ENCODE measurements at regions not wholly inside any gene's neighbourhood (a gene's known extent, or its start where the extent isn't known, plus 50 kb on each side); places are given as distances from the start of the nearest gene placed in this dataset.

DNA sequence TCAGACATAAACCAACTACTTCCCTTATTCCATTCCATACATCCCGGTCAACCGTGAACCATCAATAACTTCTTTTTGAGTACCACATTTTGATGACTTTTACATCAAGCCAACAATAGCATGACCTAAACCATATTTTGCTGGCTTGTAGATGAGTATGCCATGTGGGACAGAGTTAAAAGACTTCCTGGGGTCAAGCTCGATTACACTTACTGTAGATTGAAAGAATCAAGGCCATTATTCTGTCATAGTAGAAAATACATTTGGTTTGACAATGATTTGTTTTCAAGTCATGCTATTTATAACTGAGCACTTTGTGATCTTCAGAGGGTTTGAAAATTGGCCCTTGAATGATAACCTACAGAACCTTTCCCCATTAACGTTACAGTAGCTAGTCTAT, 1086.9 kb upstream of the PCDH20 start:
- ChIA-PET POLR2A (no interaction called here), CTCF (interaction anchor here (1.4 to 1.8 kb wide), 2 partner anchors 9 to 17 kb away, joined by 3 to 9 read pairs; no protein-coding TSS in a partner anchor)
- TF ChIP-seq, protein P1, sequence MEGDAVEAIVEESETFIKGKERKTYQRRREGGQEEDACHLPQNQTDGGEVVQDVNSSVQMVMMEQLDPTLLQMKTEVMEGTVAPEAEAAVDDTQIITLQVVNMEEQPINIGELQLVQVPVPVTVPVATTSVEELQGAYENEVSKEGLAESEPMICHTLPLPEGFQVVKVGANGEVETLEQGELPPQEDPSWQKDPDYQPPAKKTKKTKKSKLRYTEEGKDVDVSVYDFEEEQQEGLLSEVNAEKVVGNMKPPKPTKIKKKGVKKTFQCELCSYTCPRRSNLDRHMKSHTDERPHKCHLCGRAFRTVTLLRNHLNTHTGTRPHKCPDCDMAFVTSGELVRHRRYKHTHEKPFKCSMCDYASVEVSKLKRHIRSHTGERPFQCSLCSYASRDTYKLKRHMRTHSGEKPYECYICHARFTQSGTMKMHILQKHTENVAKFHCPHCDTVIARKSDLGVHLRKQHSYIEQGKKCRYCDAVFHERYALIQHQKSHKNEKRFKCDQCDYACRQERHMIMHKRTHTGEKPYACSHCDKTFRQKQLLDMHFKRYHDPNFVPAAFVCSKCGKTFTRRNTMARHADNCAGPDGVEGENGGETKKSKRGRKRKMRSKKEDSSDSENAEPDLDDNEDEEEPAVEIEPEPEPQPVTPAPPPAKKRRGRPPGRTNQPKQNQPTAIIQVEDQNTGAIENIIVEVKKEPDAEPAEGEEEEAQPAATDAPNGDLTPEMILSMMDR (IDR thresholded peaks at IDR 0.05; ENCODE audit: control extremely low read depth, extremely low read depth, low read depth, missing control alignments): no peak
- DNase-seq (ENCODE audit: extremely low spot score): no peak

DNA sequence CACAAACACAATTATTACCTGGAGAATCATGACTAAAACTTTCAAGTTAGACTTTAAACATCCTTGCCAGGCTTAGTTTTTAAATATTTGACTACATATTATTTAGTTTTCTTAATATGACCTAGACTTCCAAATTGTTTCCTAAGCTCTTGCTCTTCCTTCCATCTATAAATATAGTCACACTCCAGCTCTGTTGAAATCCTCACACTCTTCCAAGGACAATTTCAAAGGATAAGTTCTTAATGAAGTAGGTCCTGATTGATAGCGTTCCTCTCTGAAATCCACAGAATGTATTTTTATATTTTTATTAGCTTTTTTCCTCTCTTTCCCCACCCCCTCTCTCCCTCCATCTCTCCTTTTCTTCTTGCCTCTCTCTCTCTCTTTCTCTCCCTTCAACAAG, 1074.1 kb upstream of the PCDH20 start:
- DNase-seq (ENCODE audit: extremely low spot score): no peak
- POLR2A ChIA-PET: no interaction called here
- TF ChIP-seq, protein P1 (IDR thresholded peaks at IDR 0.05; ENCODE audit: control extremely low read depth, extremely low read depth, low read depth, missing control alignments): no peak
- CTCF ChIA-PET: interaction anchor here (1.5 kb wide), 1 partner anchor 15 kb away, joined by 4 read pairs; no protein-coding TSS in a partner anchor

DNA sequence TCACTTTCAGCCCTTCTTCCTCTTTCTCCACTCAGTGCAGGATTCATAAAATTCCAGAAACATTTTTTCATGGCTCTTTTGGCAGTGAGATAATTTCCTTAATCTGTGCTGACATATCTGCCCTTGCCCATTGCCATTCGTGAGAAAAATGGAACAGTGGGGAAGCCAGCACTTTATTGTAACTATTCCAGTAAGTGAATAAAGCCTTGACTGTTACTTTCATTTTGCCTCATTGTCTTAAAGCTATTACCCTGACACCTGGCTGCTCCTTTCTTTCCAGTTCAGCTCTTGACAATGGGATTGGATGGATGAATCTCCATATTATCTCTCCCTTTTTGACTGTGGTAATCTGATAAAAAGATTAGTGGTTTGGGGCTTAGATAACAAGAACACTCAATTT, 1068.1 kb upstream of the PCDH20 start:
- DNase-seq (ENCODE audit: extremely low spot score): no peak
- ChIA-PET POLR2A (no interaction called here), CTCF (no interaction called here)
- TF ChIP-seq, protein P1 (IDR thresholded peaks at IDR 0.05; ENCODE audit: control extremely low read depth, extremely low read depth, low read depth, missing control alignments): no peak

DNA sequence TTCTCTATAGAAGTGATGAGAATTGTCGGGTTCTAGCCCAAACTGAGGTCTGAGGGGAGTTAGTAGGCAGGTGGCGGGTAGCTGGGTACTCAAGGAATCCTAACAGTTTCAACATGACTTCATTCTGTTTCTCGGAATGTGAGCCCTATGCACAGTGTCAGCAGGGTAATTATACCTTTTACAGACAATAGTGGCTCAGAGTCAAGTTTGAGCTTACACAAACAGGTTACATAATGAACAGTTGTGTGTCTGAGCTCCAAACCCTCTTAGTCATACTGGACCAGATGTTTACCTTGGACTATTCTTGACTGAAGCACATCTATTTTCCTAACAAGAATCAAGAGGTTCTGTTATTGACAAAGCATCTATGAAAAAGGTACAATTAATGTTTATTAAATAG, 1066.7 kb upstream of the PCDH20 start:
- DNase-seq (ENCODE audit: extremely low spot score): no peak
- ChIA-PET POLR2A (no interaction called here), CTCF (interaction anchor here (0.7 to 1.8 kb wide), 2 partner anchors 11 to 30 kb away, joined by 3 to 7 read pairs; no protein-coding TSS in a partner anchor)
- TF ChIP-seq, protein P1 (IDR thresholded peaks at IDR 0.05; ENCODE audit: control extremely low read depth, extremely low read depth, low read depth, missing control alignments): no peak

DNA sequence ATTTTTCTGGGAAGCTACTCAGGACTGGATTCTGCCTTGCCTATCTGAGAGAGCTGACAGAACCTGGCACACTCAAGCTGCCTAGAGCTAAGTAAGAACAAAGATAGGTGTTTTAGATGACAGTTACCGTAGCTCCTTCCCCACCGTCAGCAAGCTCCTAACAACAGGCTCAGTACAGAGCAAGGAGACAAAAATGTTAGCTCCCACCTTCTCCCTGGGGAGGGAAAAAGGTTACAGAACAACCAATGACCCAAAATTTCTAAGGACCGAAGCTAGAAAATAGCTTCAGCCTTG, 1058.2 kb upstream of the PCDH20 start:
- TF ChIP-seq, protein P1 (IDR thresholded peaks at IDR 0.05; ENCODE audit: control extremely low read depth, extremely low read depth, low read depth, missing control alignments): no peak
- ChIA-PET POLR2A (no interaction called here), CTCF (interaction anchor here (1.0 to 1.4 kb wide), 4 partner anchors 11 to 15 kb away, joined by 3 to 4 read pairs (median 3); no protein-coding TSS in a partner anchor)
- no peak for DNase-seq (ENCODE audit: extremely low spot score)

DNA sequence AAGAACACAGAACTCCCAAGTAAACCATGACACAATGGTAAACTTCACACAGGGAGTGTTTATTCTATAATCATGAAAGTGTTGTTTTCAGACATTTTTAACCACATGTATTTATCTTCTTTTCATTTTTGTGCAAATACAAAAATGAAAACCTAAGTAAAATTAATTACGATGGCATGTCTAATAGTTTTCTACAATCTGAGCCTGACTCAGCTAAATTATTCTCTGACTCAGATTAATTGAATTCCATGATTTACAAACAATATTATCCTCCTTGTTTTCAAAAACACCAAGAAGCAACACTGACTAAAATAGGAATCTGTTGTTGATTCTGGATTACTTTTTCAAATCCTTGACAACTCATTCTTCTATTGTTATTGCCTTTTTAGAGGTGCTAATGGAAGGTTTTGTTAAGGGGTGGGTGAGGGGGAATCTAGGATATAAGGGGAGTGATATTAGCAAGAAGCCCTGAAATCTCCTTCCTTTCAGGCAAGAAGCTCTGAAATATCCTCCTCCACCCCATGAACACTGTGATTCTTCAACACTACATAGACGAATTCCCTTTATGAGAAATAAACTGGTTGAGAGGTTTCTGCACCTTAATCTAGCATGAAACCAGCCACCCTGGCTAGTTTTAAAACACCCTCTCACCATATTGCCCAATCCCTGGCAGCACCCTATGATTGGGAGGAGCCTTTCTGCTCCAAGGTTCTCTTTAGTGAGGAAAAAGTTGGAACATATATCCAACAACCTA, 1057.7 kb upstream of the PCDH20 start:
- no peak for DNase-seq (ENCODE audit: extremely low spot score)
- ChIA-PET POLR2A (no interaction called here), CTCF (interaction anchor here (1.0 to 1.4 kb wide), 4 partner anchors 10 to 16 kb away, joined by 3 to 4 read pairs (median 3); no protein-coding TSS in a partner anchor)
- TF ChIP-seq, protein P1 (IDR thresholded peaks at IDR 0.05; ENCODE audit: control extremely low read depth, extremely low read depth, low read depth, missing control alignments): no peak
